GM21576 (cell line): ENCODE measurements at regions not wholly inside any gene's neighbourhood (a gene's known extent, or its start where the extent isn't known, plus 50 kb on each side); places are given as distances from the start of the nearest gene placed in this dataset.
"Not testable (repeated sequence)": the region's sequence is repeated elsewhere in the genome, so short reads cannot be mapped to it uniquely, and the experiment has no call there.

Experiments used
- ATAC-seq: cut with Tn5 transposase; IDR thresholded peaks from one replicate; pipeline ENCODE4 v1.9.1; 2021; ENCODE audit warnings: mild to moderate bottlenecking, moderate library complexity; ENCODE audit not compliant: unreplicated experiment

GRCh38 chr5:166804223-166804622 is 1487.2 kb upstream of the WWC1 start:
- not testable (repeated sequence) for ATAC-seq

GRCh38 chr5:166804693-166805092 is 1486.8 kb upstream of the WWC1 start:
- ATAC-seq = not testable (repeated sequence)

- not testable (repeated sequence) for ATAC-seq
Observed at GRCh38 chr5:166810093-166810658, 1481.3 kb upstream of the WWC1 start.

- ATAC-seq = no peak
Observed at GRCh38 chr5:166810721-166811120, 1480.7 kb upstream of the WWC1 start.

- ATAC-seq = no peak
Observed at GRCh38 chr5:166823360-166823759, 1468.1 kb upstream of the WWC1 start.

- ATAC-seq = no peak
Observed at GRCh38 chr5:166834246-166834645, 1457.2 kb upstream of the WWC1 start.

GRCh38 chr5:166845044-166845443 is 1446.4 kb upstream of the WWC1 start:
- no peak for ATAC-seq

GRCh38 chr5:166856791-166857190 is 1434.7 kb upstream of the WWC1 start:
- ATAC-seq = no peak

- no peak for ATAC-seq
Observed at GRCh38 chr5:166860426-166860825, 1431.0 kb upstream of the WWC1 start.

GRCh38 chr5:166862581-166862980 is 1428.9 kb upstream of the WWC1 start:
- no peak for ATAC-seq

- no peak for ATAC-seq
Observed at GRCh38 chr5:166865206-166865605, 1426.2 kb upstream of the WWC1 start.

- no peak for ATAC-seq
Observed at GRCh38 chr5:166880456-166880855, 1411.0 kb upstream of the WWC1 start.

GRCh38 chr5:166881802-166882201 is 1409.6 kb upstream of the WWC1 start:
- ATAC-seq = no peak

GRCh38 chr5:166883016-166883415 is 1408.4 kb upstream of the WWC1 start:
- no peak for ATAC-seq

- no peak for ATAC-seq
Observed at GRCh38 chr5:166898166-166898565, 1393.3 kb upstream of the WWC1 start.

- no peak for ATAC-seq
Observed at GRCh38 chr5:166899343-166899742, 1392.1 kb upstream of the WWC1 start.

- no peak for ATAC-seq
Observed at GRCh38 chr5:166904571-166904970, 1386.9 kb upstream of the WWC1 start.

- ATAC-seq = no peak
Observed at GRCh38 chr5:166906991-166907713, 1384.3 kb upstream of the WWC1 start.

- ATAC-seq = no peak
Observed at GRCh38 chr5:166909040-166909439, 1382.4 kb upstream of the WWC1 start.

- no peak for ATAC-seq
Observed at GRCh38 chr5:166909926-166910325, 1381.5 kb upstream of the WWC1 start.

- no peak for ATAC-seq
Observed at GRCh38 chr5:166910995-166911394, 1380.5 kb upstream of the WWC1 start.

- no peak for ATAC-seq
Observed at GRCh38 chr5:166916021-166916420, 1375.4 kb upstream of the WWC1 start.

- ATAC-seq = no peak
Observed at GRCh38 chr5:166926138-166926537, 1365.3 kb upstream of the WWC1 start.
